SJSA1 (cell line): ENCODE measurements at regions not wholly inside any gene's neighbourhood (a gene's known extent, or its start where the extent isn't known, plus 50 kb on each side); places are given as distances from the start of the nearest gene placed in this dataset.

Experiments used
- DNase-seq, 2 experiments: peaks; one replicate each; pipeline ENCODE4 v3.0.0-alpha.2; 2015 to 2020; ENCODE audit warnings: low spot score in 2 of 2, low read depth in 1 of 2
- H3K27ac ChIP-seq: fragments of 250-450 bp; sonication (Bioruptor Pico); 2 replicates; pipeline ENCODE4 v1.5.1; 2020; ENCODE audit warnings: mild to moderate bottlenecking, moderate library complexity
- H3K27me3 ChIP-seq: fragments of 250-450 bp; sonication (Bioruptor Pico); replicated peaks from 2 replicates; pipeline ENCODE4 v1.5.1; 2020; ENCODE audit warnings: mild to moderate bottlenecking, moderate library complexity
- H3K36me3 ChIP-seq: fragments of 250-450 bp; sonication (Bioruptor Pico); 2 replicates; pipeline ENCODE4 v1.5.1; 2020; ENCODE audit warnings: mild to moderate bottlenecking
- H3K4me1 ChIP-seq: fragments of 250-450 bp; sonication (Bioruptor Pico); replicated peaks from 2 replicates; pipeline ENCODE4 v1.6.1; 2021; ENCODE audit warnings: mild to moderate bottlenecking
- H3K4me3 ChIP-seq: fragments of 250-450 bp; sonication (Bioruptor Pico); 2 replicates; pipeline ENCODE4 v1.5.1; 2020; ENCODE audit warnings: mild to moderate bottlenecking
- H3K9me3 ChIP-seq: fragments of 250-450 bp; sonication (Bioruptor Pico); replicated peaks from 2 replicates; pipeline ENCODE4 v1.5.1; 2020; ENCODE audit warnings: mild to moderate bottlenecking

GRCh38 chr6:99219788-99220187 is 129.7 kb downstream of the FAXC start:
- DNase-seq, result no peak
- Histone ChIP-seq H3K4me3 (no peak overlapping the region), H3K27ac (no peak overlapping the region), H3K27me3 (peaks cover 2% of the 10 kb centered on the region; the same call in 1 of the 2 replicates), H3K9me3 (no peaks in the 10 kb centered on the region), H3K4me1 (no peaks in the 10 kb centered on the region), H3K36me3 (no peaks in the 10 kb centered on the region)

- DNase-seq, result no peak
- Histone ChIP-seq H3K4me3 (no peak overlapping the region), H3K27me3 (no peaks in the 10 kb centered on the region; the same call in 1 of the 2 replicates)
Observed at GRCh38 chr6:99216959-99217358, 132.5 kb downstream of the FAXC start.

GRCh38 chr6:99195986-99196655 is 153.4 kb downstream of the FAXC start:
- Histone ChIP-seq H3K36me3 (no peaks in the 10 kb centered on the region), H3K4me1 (no peaks in the 10 kb centered on the region), H3K27me3 (no peaks in the 10 kb centered on the region), H3K9me3 (no peaks in the 10 kb centered on the region), H3K4me3 (no peak overlapping the region), H3K27ac (no peak overlapping the region)
- no peak for DNase-seq

More at GRCh38 chr6:99216959-99217358, 132.5 kb downstream of the FAXC start:
- H3K27ac ChIP-seq, result no peak overlapping the region
- H3K9me3 ChIP-seq, result no peaks in the 10 kb centered on the region
- H3K36me3 ChIP-seq, result no peaks in the 10 kb centered on the region
- H3K4me1 ChIP-seq, result no peaks in the 10 kb centered on the region

GRCh38 chr6:99192561-99192960 is 156.9 kb downstream of the FAXC start:
- Histone ChIP-seq H3K27ac (no peak overlapping the region), H3K27me3 (peaks cover 4% of the 10 kb centered on the region; the same call in 1 of the 2 replicates), H3K9me3 (no peaks in the 10 kb centered on the region), H3K4me3 (no peak overlapping the region), H3K4me1 (no peaks in the 10 kb centered on the region), H3K36me3 (no peaks in the 10 kb centered on the region)
- no peak for DNase-seq

GRCh38 chr6:99189823-99190721 is 159.4 kb downstream of the FAXC start:
- Histone ChIP-seq H3K27ac (no peak overlapping the region), H3K27me3 (peaks cover 4% of the 10 kb centered on the region; the same call in 1 of the 2 replicates), H3K36me3 (no peaks in the 10 kb centered on the region), H3K9me3 (no peaks in the 10 kb centered on the region), H3K4me3 (no peak overlapping the region), H3K4me1 (no peaks in the 10 kb centered on the region)
- DNase-seq, result no peak

- H3K9me3 ChIP-seq, result no peaks in the 10 kb centered on the region
- peaks cover 4% of the 10 kb centered on the region; the same call in 1 of the 2 replicates for H3K27me3 ChIP-seq
- no peak overlapping the region for H3K4me3 ChIP-seq
- no peak for DNase-seq
- no peaks in the 10 kb centered on the region for H3K4me1 ChIP-seq
- no peak overlapping the region for H3K27ac ChIP-seq
- no peaks in the 10 kb centered on the region for H3K36me3 ChIP-seq
Observed at GRCh38 chr6:99187429-99187828, 162.0 kb downstream of the FAXC start.

GRCh38 chr6:99186417-99186816 is 163.1 kb downstream of the FAXC start:
- Histone ChIP-seq H3K36me3 (no peaks in the 10 kb centered on the region), H3K27ac (no peak overlapping the region), H3K27me3 (peaks cover 4% of the 10 kb centered on the region; the same call in 1 of the 2 replicates), H3K4me3 (no peak overlapping the region), H3K4me1 (no peaks in the 10 kb centered on the region), H3K9me3 (no peaks in the 10 kb centered on the region)
- DNase-seq, result no peak

- peaks cover 4% of the 10 kb centered on the region; the same call in 1 of the 2 replicates for H3K27me3 ChIP-seq
- no peak overlapping the region for H3K27ac ChIP-seq
- DNase-seq, result no peak
- no peaks in the 10 kb centered on the region for H3K4me1 ChIP-seq
- H3K36me3 ChIP-seq, result no peaks in the 10 kb centered on the region
- no peaks in the 10 kb centered on the region for H3K9me3 ChIP-seq
- H3K4me3 ChIP-seq, result no peak overlapping the region
Observed at GRCh38 chr6:99185525-99185924, 163.9 kb downstream of the FAXC start.

- no peak overlapping the region for H3K4me3 ChIP-seq
- no peak overlapping the region for H3K27ac ChIP-seq
- no peaks in the 10 kb centered on the region for H3K36me3 ChIP-seq
- H3K4me1 ChIP-seq, result no peaks in the 10 kb centered on the region
- no peaks in the 10 kb centered on the region for H3K27me3 ChIP-seq
- no peaks in the 10 kb centered on the region for H3K9me3 ChIP-seq
- no peak for DNase-seq
Observed at GRCh38 chr6:99184696-99185095, 164.8 kb downstream of the FAXC start.

GRCh38 chr6:99183066-99183465 is 166.4 kb downstream of the FAXC start:
- no peak overlapping the region for H3K4me3 ChIP-seq
- DNase-seq, result no peak
- no peaks in the 10 kb centered on the region for H3K36me3 ChIP-seq
- H3K27me3 ChIP-seq, result no peaks in the 10 kb centered on the region
- no peaks in the 10 kb centered on the region for H3K4me1 ChIP-seq
- no peak overlapping the region for H3K27ac ChIP-seq
- no peaks in the 10 kb centered on the region for H3K9me3 ChIP-seq

- Histone ChIP-seq H3K27ac (no peak overlapping the region), H3K9me3 (no peaks in the 10 kb centered on the region), H3K27me3 (no peaks in the 10 kb centered on the region), H3K4me1 (no peaks in the 10 kb centered on the region), H3K4me3 (no peak overlapping the region), H3K36me3 (no peaks in the 10 kb centered on the region)
- no peak for DNase-seq
Observed at GRCh38 chr6:99181174-99181573, 168.3 kb downstream of the FAXC start.

GRCh38 chr6:99178168-99178567 is 171.3 kb downstream of the FAXC start:
- H3K27ac ChIP-seq, result no peak overlapping the region
- no peak for DNase-seq
- H3K9me3 ChIP-seq, result no peaks in the 10 kb centered on the region
- no peaks in the 10 kb centered on the region for H3K4me1 ChIP-seq
- H3K36me3 ChIP-seq, result no peaks in the 10 kb centered on the region
- H3K4me3 ChIP-seq, result no peak overlapping the region
- no peaks in the 10 kb centered on the region for H3K27me3 ChIP-seq

- Histone ChIP-seq H3K4me1 (no peaks in the 10 kb centered on the region), H3K9me3 (no peaks in the 10 kb centered on the region), H3K27ac (no peak overlapping the region), H3K4me3 (no peak overlapping the region), H3K27me3 (no peaks in the 10 kb centered on the region), H3K36me3 (no peaks in the 10 kb centered on the region)
- no peak for DNase-seq
Observed at GRCh38 chr6:99177736-99178135, 171.7 kb downstream of the FAXC start.

- Histone ChIP-seq H3K36me3 (no peaks in the 10 kb centered on the region), H3K4me3 (no peak overlapping the region), H3K9me3 (no peaks in the 10 kb centered on the region), H3K4me1 (no peaks in the 10 kb centered on the region), H3K27me3 (no peaks in the 10 kb centered on the region; the same call in 1 of the 2 replicates), H3K27ac (no peak overlapping the region)
- no peak for DNase-seq
Observed at GRCh38 chr6:99165838-99166237, 183.6 kb downstream of the FAXC start.
